GM18951 (cell line): ENCODE measurements at regions not wholly inside any gene's neighbourhood (a gene's known extent, or its start where the extent isn't known, plus 50 kb on each side); places are given as distances from the start of the nearest gene placed in this dataset.
"Not testable (repeated sequence)": the region's sequence is repeated elsewhere in the genome, so short reads cannot be mapped to it uniquely, and the experiment has no call there.

ENCODE experiments used
- POLR2A ChIP-seq: IDR thresholded peaks from 4 replicates; pipeline ENCODE4 v1.6.1; 2011; ENCODE audit warnings: mild to moderate bottlenecking; ENCODE audit not compliant: insufficient read length, insufficient read depth; ENCODE audit errors: extremely low read depth
- in situ Hi-C: fragments of 300-500 bp; cut with MboI; formaldehyde crosslinking; loops from one replicate; pipeline ENCODE4 v1.12.0; 2022; ENCODE audit warnings: low sequenced_read_pairs, mixed read lengths, inconsistent platforms; ENCODE audit not compliant: unreplicated experiment

- in situ Hi-C loops, result no loop called here
- no peak for TF ChIP-seq POLR2A
These were observed 758.9 kb upstream of the MMS22L start for GRCh38 chr6:98041921-98042320.

- in situ Hi-C loops, result no loop called here
- TF ChIP-seq POLR2A, result no peak
These were observed 761.1 kb upstream of the MMS22L start for GRCh38 chr6:98044151-98044561.

DNA sequence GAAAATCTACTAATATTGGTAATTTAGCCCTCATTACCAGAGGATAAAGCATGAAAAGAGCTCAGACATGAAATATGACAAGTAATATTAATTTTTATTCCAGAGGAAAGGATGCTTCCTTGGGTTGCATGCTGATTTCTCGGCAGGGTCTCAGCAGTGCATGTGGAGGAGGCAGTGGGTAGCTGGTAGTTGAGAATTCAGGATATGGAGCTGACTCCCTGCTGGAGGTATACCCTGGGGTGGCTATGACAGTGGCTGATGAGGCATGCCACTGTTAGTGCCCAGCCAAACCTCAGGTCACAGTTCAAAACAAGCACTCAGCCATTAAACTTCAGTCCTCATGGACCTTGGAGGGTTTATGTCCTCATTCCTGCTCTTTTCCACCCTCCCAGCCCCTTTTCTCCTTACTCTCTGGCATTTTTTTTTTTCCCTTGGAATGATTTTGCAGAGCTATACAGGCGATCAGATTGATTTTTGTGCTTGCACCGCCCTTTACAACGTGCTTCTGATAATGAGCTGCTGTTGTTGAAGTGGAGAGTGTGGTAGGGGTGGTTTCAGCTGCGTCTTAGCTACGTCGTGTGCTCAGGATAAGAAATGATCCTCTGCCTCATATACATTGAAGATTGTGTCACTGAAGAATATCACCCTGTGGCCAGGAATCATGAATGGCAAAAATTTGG is 761.9 kb upstream of the MMS22L start:
- in situ Hi-C loops, result no loop called here
- no peak for TF ChIP-seq POLR2A

DNA sequence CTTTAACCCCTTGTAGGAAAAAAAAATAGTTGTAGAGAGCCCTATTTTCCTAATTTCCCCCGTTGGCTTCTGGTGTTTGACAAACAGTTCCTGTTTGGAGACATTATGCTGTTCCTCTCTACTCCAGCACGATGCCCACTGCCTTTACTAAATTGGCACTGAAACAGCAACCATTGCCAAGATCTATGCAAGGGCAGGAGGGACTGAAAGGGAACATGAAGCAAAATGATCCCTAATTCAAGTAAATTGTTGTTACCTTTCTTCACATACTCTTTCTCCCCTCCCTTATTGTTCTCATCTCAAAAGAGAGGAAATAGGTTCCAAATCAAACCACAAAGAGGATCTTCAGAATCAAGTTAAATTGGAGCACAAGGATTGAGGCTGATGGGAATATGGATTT is 764.1 kb upstream of the MMS22L start:
- in situ Hi-C loops, result no loop called here
- TF ChIP-seq POLR2A, result no peak

GRCh38 chr6:98047871-98048270 is 764.9 kb upstream of the MMS22L start:
- in situ Hi-C loops, result no loop called here
- TF ChIP-seq POLR2A, result no peak

DNA sequence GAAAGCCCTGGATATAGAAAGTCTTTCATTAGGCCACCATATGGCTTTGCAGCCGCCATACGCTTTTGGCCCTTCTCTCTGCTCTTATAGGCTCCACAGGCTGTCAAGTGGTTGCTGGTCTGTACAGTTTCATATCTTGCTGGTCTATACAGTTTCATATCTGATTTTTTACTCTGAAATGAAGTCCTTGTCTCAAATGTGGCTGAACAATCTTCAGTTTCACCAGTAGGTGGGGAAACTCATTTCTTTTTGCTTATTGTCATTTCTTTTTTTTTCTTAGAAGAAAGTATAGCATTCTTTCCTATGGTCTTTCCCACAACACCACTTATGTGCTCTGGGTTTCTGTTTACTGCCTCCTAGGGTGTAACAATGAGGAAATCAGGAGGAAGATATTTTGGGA is 771.4 kb upstream of the MMS22L start:
- TF ChIP-seq POLR2A, result no peak
- in situ Hi-C loops, result no loop called here

DNA sequence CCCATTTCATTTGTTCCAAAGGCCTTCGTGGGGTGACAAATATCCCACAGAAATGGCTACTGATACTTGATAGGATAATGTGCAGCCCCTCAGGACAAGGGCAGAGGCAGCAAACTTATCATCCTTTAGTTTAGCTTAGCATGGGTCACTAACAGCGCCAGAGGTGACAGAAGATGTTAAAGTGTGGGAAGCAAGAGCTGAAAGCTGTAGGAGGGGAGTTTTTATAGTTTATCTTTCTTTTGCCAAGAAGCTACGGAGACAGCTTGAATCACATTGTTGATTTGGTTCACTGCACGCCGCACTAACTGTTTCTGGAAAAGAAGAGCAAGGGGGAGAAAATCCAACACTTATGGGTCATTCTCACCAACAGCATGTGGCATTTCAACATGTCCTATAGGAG is 773.9 kb upstream of the MMS22L start:
- in situ Hi-C loops, result no loop called here
- TF ChIP-seq POLR2A, result no peak

GRCh38 chr6:98067375-98067774 is 767.0 kb upstream of the POU3F2 start:
- no peak for TF ChIP-seq POLR2A
- in situ Hi-C loops, result no loop called here

- in situ Hi-C loops, result not testable (repeated sequence)
These were observed 745.8 kb upstream of the POU3F2 start for GRCh38 chr6:98088537-98088936.

GRCh38 chr6:98092331-98092730 is 742.0 kb upstream of the POU3F2 start:
- in situ Hi-C loops, result no loop called here
- TF ChIP-seq POLR2A, result no peak

DNA sequence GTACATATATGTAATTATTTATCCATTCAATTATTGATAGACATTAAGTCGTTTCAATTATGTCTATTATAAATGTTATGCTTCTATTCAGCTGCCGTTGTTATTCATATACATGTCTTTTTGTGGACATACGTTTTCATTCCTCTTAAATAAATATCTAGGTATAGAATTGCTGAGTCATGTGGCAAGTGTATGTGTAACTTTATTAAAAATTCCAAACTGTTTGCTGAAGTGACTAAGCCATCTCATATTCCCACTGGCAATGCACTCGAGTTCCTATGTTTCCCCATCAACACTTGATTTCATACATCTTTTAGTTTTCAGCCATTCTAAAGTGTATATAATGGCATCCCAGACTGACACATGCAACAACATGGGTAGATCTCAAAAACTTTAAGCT is 739.7 kb upstream of the POU3F2 start:
- TF ChIP-seq POLR2A, result no peak
- in situ Hi-C loops, result no loop called here

GRCh38 chr6:98107801-98108200 is 726.6 kb upstream of the POU3F2 start:
- in situ Hi-C loops, result no loop called here
- TF ChIP-seq POLR2A, result no peak

- no peak for TF ChIP-seq POLR2A
- in situ Hi-C loops, result no loop called here
These were observed 717.9 kb upstream of the POU3F2 start for GRCh38 chr6:98116455-98116854.

GRCh38 chr6:98117068-98117467 is 717.3 kb upstream of the POU3F2 start:
- no peak for TF ChIP-seq POLR2A
- in situ Hi-C loops, result no loop called here

GRCh38 chr6:98118397-98119045 is 715.9 kb upstream of the POU3F2 start:
- no peak for TF ChIP-seq POLR2A
- in situ Hi-C loops, result no loop called here

DNA sequence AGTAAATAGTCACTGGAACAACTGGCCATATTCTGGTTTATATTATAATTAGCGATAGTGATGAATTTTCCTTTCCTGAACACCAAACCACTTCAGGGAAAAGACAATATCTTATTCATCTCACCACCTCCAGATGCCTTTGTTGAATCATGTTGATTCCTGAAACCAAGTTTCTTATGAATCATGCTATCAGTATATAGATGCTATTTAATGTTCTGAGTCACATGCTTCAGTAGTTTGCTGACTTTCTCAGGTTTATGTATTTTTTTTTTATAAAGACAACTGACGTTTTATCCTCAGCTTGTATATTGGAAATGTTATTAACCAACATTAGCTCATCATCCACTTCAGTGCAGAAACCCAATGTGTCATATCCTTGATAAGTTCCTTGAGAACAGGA is 710.2 kb upstream of the POU3F2 start:
- in situ Hi-C loops, result no loop called here
- TF ChIP-seq POLR2A, result no peak
